Uterus (tissue), 3 donors: ENCODE measurements at regions not wholly inside any gene's neighbourhood (a gene's known extent, or its start where the extent isn't known, plus 50 kb on each side); places are given as distances from the start of the nearest gene placed in this dataset.
A peak's percentile ranks its signal among the peaks of the same experiment; 100 is the strongest.

ENCODE experiments used
- DNase-seq, 2 donors: peaks; one replicate each; pipeline ENCODE4 v3.0.0-alpha.2; 2019 to 2020
- H3K27ac ChIP-seq, 2 donors: fragments of 200-600 bp; sonication (generic); 1 replicate in 1 of 2; 2 replicates in 1 of 2; pipeline ENCODE4 v1.5.1; 2016 to 2018
- H3K27me3 ChIP-seq, 2 donors: fragments of 200-600 bp; sonication (generic); one replicate each; pipeline ENCODE4 v1.5.1; 2018 to 2019; ENCODE audit warnings: control low read depth in 1 of 2
- H3K36me3 ChIP-seq, 2 donors: fragments of 200-600 bp; sonication (generic); one replicate each; pipeline ENCODE4 v1.5.1; 2019; ENCODE audit warnings: control low read depth in 1 of 2
- H3K4me1 ChIP-seq, 2 donors: fragments of 200-600 bp; sonication (generic); one replicate each; pipeline ENCODE4 v1.5.1; 2018 to 2019; ENCODE audit warnings: control low read depth in 1 of 2
- H3K4me3 ChIP-seq, 2 donors: fragments of 200-600 bp; sonication (generic); 1 replicate in 1 of 2; 2 replicates in 1 of 2; pipeline ENCODE4 v1.5.1; 2018 to 2019; ENCODE audit warnings: mild to moderate bottlenecking in 1 of 2
- H3K9me3 ChIP-seq, 2 donors: fragments of 200-600 bp; sonication (generic); one replicate each; pipeline ENCODE4 v1.5.1; 2019; ENCODE audit warnings: control low read depth in 1 of 2
- POLR2A ChIP-seq, 2 donors: fragments of 450-650 bp; IDR thresholded peaks; one replicate each; pipeline ENCODE4 v1.6.1; 2016; ENCODE audit warnings: antibody characterized with exemption in 2 of 2, mild to moderate bottlenecking in 1 of 2, moderate library complexity in 1 of 2
- intact Hi-C: fragments of 100-400 bp; cut with DNase I; formaldehyde crosslinking; loops from one replicate; pipeline ENCODE4 v1.15.1; 2023; ENCODE audit warnings: low total_unique reads
- TF ChIP-seq, protein P1 (sequence below), 4 experiments: fragments of 200-600 bp in 2 of 4; fragments of 450-650 bp in 2 of 4; sonication (generic) in 2 of 4; IDR thresholded peaks; one replicate each; pipeline ENCODE4 v1.5.1; 2016 to 2019; ENCODE audit warnings: antibody characterized with exemption in 4 of 4, mild to moderate bottlenecking in 2 of 4, moderate library complexity in 1 of 4
- donor health status: DM: yes; HTN: yes; CAD: no.

DNA sequence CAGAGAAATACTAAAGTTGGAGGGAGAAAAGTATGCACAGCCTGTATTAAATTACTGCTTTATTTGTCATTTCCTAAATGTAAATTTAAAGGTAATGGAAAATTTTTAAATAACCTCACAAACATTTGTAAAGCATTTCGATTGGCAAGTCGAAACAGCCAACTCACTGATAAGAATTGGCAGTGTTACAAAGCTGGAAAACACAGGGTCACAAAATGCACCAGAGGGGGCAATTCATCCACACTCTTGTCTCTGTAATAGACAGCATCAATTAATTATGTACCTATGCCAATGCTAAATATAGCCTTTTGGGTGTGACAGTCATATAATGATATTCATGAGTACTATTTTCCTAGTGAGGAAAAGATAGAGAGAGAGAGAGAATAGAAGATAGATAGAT is 140.6 kb upstream of the PRLR start:
- no peaks in the 10 kb centered on the region for H3K36me3 ChIP-seq
- peaks cover 0 to 6% of the 10 kb centered on the region in 2 donors for H3K4me1 ChIP-seq
- no peaks in the 10 kb centered on the region for H3K27me3 ChIP-seq
- H3K4me3 ChIP-seq: no peak overlapping the region
- intact Hi-C loops: no loop called here
- peak overlapping the region in 1 of 2 donors; percentile 19 for H3K27ac ChIP-seq
- TF ChIP-seq, protein P1, sequence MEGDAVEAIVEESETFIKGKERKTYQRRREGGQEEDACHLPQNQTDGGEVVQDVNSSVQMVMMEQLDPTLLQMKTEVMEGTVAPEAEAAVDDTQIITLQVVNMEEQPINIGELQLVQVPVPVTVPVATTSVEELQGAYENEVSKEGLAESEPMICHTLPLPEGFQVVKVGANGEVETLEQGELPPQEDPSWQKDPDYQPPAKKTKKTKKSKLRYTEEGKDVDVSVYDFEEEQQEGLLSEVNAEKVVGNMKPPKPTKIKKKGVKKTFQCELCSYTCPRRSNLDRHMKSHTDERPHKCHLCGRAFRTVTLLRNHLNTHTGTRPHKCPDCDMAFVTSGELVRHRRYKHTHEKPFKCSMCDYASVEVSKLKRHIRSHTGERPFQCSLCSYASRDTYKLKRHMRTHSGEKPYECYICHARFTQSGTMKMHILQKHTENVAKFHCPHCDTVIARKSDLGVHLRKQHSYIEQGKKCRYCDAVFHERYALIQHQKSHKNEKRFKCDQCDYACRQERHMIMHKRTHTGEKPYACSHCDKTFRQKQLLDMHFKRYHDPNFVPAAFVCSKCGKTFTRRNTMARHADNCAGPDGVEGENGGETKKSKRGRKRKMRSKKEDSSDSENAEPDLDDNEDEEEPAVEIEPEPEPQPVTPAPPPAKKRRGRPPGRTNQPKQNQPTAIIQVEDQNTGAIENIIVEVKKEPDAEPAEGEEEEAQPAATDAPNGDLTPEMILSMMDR (IDR thresholded peaks at IDR 0.05): no peak
- no peak for TF ChIP-seq POLR2A (IDR thresholded peaks at IDR 0.05)
- no peaks in the 10 kb centered on the region for H3K9me3 ChIP-seq
- DNase-seq: no peak

DNA sequence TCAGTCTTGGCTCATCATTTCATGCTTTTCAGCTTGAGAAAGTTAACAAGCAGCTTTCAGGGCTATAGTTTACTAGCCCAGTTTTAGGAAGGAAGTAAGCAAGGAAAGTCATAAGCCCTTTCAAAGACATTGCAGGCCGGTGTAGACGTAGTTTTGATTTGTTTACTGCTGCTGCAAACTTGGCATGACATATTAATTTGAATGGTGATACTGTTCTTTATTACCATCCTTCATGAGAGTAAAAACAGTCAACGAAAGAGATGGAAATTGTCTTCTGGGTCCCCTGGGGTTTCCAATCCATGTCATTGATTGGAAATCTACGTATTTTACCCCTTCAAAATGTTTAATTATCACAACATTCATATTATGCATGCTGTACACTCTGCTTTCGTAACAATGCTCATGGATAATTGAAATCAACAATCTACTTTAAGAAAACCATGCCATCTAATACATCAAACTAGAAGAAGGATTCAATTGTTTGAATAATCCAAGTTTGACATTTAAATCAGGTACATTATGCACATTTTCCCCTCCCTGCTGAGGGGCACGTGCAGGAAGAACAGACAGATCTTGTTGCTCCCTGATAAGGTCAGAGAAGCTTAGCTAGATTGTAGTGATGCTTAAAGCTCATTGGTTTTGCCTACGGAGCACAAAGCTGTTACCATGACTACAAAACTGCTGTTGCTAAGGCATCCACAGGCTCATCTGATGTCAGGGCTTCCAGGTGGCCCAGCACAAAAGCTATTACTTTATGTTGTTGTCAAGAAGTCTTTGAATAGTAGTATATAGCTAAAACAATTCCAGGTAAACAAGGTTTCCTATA is 139.9 kb upstream of the PRLR start:
- H3K4me1 ChIP-seq: peaks cover 0 to 6% of the 10 kb centered on the region in 2 donors
- H3K27me3 ChIP-seq: no peaks in the 10 kb centered on the region
- H3K9me3 ChIP-seq: no peaks in the 10 kb centered on the region
- H3K4me3 ChIP-seq: no peak overlapping the region
- H3K36me3 ChIP-seq: no peaks in the 10 kb centered on the region
- H3K27ac ChIP-seq: peak overlapping the region in 1 of 2 donors; percentile 19
- intact Hi-C loops: no loop called here
- DNase-seq: no peak
- TF ChIP-seq POLR2A (IDR thresholded peaks at IDR 0.05): no peak
- TF ChIP-seq, protein P1 (IDR thresholded peaks at IDR 0.05): no peak

DNA sequence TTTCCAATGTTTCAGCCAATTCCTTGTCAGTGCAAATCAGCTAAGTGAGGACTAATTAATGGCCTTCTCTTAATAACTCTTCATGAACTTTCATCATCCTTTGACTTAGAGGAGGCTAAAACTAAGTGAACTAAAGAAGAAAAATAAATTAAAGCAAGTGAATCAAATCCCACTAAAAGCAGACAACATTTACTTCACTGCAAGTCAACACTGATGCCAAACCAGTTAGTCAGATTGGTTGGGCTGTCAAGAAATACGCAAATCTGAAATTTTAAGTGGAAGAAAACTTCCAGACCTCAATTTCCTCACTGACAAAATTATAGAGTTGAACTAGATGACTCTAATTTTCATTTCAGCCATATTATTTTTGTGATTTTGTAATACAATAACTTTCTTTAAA is 137.2 kb upstream of the PRLR start:
- no peak for TF ChIP-seq POLR2A (IDR thresholded peaks at IDR 0.05)
- TF ChIP-seq, protein P1 (IDR thresholded peaks at IDR 0.05): no peak
- H3K4me3 ChIP-seq: no peak overlapping the region
- no peaks in the 10 kb centered on the region for H3K27me3 ChIP-seq
- H3K36me3 ChIP-seq: no peaks in the 10 kb centered on the region
- DNase-seq: peak in 1 of 2 donors; percentile 34
- H3K27ac ChIP-seq: peak overlapping the region; percentile 57 to 70
- H3K9me3 ChIP-seq: no peaks in the 10 kb centered on the region
- intact Hi-C loops: no loop called here
- peaks cover 0 to 6% of the 10 kb centered on the region in 2 donors for H3K4me1 ChIP-seq

DNA sequence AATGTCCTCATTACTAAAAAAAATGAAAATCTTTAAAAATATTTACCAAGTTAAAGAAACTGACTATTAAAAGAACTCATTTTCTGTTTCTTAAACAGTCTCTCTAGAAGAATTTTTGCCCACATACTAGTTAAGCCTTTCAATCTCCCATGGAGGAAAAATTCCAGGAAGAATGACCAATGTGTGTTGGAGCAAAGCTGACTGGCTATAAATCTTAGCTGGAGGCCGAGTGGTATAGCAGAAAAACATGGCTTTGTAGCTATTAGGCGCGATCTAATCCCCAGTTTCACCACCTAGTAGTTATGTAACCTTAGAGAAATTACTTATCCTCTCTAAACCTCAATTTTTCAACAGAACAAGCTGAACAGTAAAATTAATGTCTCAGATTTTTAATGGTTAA is 135.5 kb upstream of the PRLR start:
- TF ChIP-seq, protein P1 (IDR thresholded peaks at IDR 0.05): no peak
- TF ChIP-seq POLR2A (IDR thresholded peaks at IDR 0.05): no peak
- Histone ChIP-seq H3K36me3 (no peaks in the 10 kb centered on the region), H3K9me3 (no peaks in the 10 kb centered on the region), H3K27me3 (no peaks in the 10 kb centered on the region), H3K4me3 (no peak overlapping the region), H3K4me1 (peaks cover 0 to 4% of the 10 kb centered on the region in 2 donors), H3K27ac (peak overlapping the region; percentile 57 to 70)
- no peak for DNase-seq
- intact Hi-C loops: no loop called here

DNA sequence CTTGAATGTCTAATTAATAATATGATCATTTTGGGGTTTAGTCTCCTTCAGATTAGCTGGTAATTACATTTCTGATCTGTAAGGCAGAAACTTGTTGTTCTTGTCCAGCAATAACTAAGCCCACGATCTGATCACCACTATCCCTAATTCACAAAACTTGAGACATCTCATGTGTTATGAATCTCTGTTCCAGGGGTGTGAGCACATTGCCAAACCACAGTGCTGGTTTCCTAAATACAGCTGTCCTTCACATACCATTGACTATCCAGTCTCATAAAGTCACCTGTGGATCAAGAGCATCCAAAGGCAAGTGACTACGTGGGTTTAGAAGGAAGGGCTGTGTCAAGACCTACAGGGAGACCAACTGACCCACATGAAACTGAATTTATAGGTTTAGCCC is 134.1 kb upstream of the PRLR start:
- no peak for DNase-seq
- Histone ChIP-seq H3K27ac (peak overlapping the region in 1 of 2 donors; percentile 35), H3K4me3 (no peak overlapping the region), H3K4me1 (no peaks in the 10 kb centered on the region), H3K36me3 (no peaks in the 10 kb centered on the region), H3K27me3 (no peaks in the 10 kb centered on the region), H3K9me3 (no peaks in the 10 kb centered on the region)
- intact Hi-C loops: no loop called here
- TF ChIP-seq, protein P1 (IDR thresholded peaks at IDR 0.05): no peak
- no peak for TF ChIP-seq POLR2A (IDR thresholded peaks at IDR 0.05)
